GM18870 (cell line): ENCODE measurements at regions not wholly inside any gene's neighbourhood (a gene's known extent, or its start where the extent isn't known, plus 50 kb on each side); places are given as distances from the start of the nearest gene placed in this dataset.

Experiments
- ATAC-seq: cut with Tn5 transposase; IDR thresholded peaks from one replicate; pipeline ENCODE4 v1.9.1; 2021; ENCODE audit warnings: moderate library complexity; ENCODE audit not compliant: unreplicated experiment

- no peak for ATAC-seq
Measured at GRCh38 chr13:82850644-82851043, 1031.6 kb downstream of the SLITRK1 start.

- ATAC-seq = no peak
Measured at GRCh38 chr13:82848766-82849165, 1033.5 kb downstream of the SLITRK1 start.

- no peak for ATAC-seq
Measured at GRCh38 chr13:82847595-82847994, 1034.7 kb downstream of the SLITRK1 start.

- ATAC-seq = no peak
Measured at GRCh38 chr13:82833923-82834322, 1048.4 kb downstream of the SLITRK1 start.

- ATAC-seq = no peak
Measured at GRCh38 chr13:82829040-82829439, 1053.2 kb downstream of the SLITRK1 start.

- ATAC-seq = no peak
Measured at GRCh38 chr13:82827724-82828123, 1054.5 kb downstream of the SLITRK1 start.

GRCh38 chr13:82822935-82823334, 1059.3 kb downstream of the SLITRK1 start:
- ATAC-seq = no peak

GRCh38 chr13:82817133-82817532, 1065.1 kb downstream of the SLITRK1 start:
- ATAC-seq = no peak

- no peak for ATAC-seq
Measured at GRCh38 chr13:82815791-82816190, 1066.5 kb downstream of the SLITRK1 start.

GRCh38 chr13:82803341-82803740, 1078.9 kb downstream of the SLITRK1 start:
- ATAC-seq = no peak

- ATAC-seq = no peak
Measured at GRCh38 chr13:82802528-82802927, 1079.7 kb downstream of the SLITRK1 start.

GRCh38 chr13:82800391-82800790, 1081.9 kb downstream of the SLITRK1 start:
- no peak for ATAC-seq

GRCh38 chr13:82797876-82798275, 1084.4 kb downstream of the SLITRK1 start:
- no peak for ATAC-seq

- no peak for ATAC-seq
Measured at GRCh38 chr13:82791035-82791434, 1091.2 kb downstream of the SLITRK1 start.

GRCh38 chr13:82772816-82773215, 1109.5 kb downstream of the SLITRK1 start:
- no peak for ATAC-seq

GRCh38 chr13:82766732-82767321, 1115.4 kb downstream of the SLITRK1 start:
- ATAC-seq = no peak

GRCh38 chr13:82758044-82758443, 1124.2 kb downstream of the SLITRK1 start:
- ATAC-seq = no peak

- ATAC-seq = no peak
Measured at GRCh38 chr13:82751206-82751605, 1131.1 kb downstream of the SLITRK1 start.

- no peak for ATAC-seq
Measured at GRCh38 chr13:82749551-82749950, 1132.7 kb downstream of the SLITRK1 start.

- ATAC-seq = no peak
Measured at GRCh38 chr13:82747958-82748357, 1134.3 kb downstream of the SLITRK1 start.

GRCh38 chr13:82747291-82747690, 1135.0 kb downstream of the SLITRK1 start:
- ATAC-seq = no peak

- no peak for ATAC-seq
Measured at GRCh38 chr13:82740442-82740841, 1141.8 kb downstream of the SLITRK1 start.

- no peak for ATAC-seq
Measured at GRCh38 chr13:82739881-82740280, 1142.4 kb downstream of the SLITRK1 start.
